NCI-H1092 treated with DMSO at 0.1 percent for 48 hours (cell line): ENCODE measurements at regions not wholly inside any gene's neighbourhood (a gene's known extent, or its start where the extent isn't known, plus 50 kb on each side); places are given as distances from the start of the nearest gene placed in this dataset.

ENCODE experiments used
- DNase-seq: peaks from one replicate; lab custom pipeline; 2025; lab: John Stamatoyannopoulos, UW

DNA sequence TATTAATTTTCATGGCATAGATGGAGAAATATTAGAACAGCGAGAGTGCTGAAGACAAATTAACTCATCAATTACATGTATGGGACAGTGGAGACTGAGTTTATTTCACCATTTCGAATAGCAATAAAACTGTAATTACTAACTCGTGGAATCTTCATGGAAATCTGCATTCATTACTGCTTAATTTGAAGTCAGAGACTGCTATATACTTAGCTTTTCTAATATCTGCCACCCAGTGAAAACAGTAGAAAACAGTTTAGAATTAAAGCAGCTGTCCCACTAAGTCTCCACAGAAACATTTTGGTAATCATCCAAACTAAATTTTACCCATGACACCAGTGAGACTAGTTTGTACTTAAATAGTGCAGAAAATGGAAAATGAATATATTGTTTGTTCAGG, 56.8 kb downstream of the IZUMO3 start:
- DNase-seq: no peak

GRCh38 chr9:24487946-24488345, 57.8 kb downstream of the IZUMO3 start:
- DNase-seq: no peak

GRCh38 chr9:24487250-24487861, 58.3 kb downstream of the IZUMO3 start:
- no peak for DNase-seq

DNA sequence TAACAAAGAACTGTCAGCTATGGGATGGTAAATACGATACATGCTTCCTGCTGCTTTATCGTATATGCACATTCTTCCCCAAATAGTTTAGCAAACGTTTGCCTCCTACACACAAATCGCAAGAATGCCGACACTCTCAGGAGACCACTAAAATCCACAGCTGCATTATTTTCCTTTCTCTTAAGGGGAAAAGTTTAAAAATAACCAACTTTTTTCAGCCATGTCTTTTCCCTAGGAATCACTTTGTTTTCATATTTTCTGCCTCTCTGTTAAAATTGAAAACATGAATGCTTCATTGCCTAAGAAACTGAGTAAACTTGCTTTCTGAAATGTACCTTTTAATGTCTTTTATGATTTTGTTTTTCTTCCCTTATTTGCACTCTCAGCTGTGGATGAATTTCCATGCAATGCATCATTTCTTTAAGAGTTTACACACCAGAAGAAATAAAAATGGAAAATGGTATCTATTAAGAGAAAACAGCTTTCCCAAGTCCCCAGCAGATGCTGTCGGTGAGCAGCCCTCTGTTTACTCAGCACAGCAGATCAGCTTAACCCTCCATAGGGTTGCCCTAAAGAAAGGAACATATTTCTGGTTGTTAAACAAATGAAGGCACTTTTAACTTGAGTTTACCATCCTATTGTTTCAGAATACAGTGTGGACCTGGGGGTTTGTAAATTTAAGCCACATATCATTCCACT, 66.2 kb downstream of the IZUMO3 start:
- no peak for DNase-seq

DNA sequence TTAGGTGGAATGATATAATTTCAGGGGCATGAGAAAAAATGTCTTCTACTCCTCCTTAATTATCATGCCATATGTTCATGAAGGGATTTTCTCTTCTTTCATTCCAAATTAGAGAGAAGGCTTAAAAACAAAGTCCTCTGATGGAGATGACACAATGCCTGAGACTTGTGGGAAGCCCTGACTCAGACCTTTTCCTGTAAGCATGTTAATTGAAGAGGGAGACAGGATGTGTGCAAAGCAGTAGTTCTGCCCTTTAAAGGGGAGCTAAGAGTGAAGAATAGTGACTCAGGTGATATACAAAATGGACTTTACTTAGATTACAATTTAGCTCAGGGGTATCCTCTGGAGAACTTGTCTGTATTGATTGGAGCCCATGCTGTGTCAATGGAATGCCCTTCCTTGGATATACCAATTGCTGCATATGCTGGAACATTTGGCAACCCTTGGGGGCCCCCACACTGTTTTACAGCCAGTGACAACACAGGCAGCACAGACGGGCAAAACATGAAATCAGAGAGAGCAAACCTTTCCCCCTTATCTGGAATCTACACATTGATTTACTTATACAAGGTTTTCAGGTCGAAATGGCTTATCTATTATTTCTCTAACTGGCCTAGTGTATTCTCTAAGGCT, 81.3 kb downstream of the IZUMO3 start:
- no peak for DNase-seq

GRCh38 chr9:24462951-24463350, 82.7 kb downstream of the IZUMO3 start:
- DNase-seq: no peak

- no peak for DNase-seq
Measured at GRCh38 chr9:24460781-24461180, 84.9 kb downstream of the IZUMO3 start.

DNA sequence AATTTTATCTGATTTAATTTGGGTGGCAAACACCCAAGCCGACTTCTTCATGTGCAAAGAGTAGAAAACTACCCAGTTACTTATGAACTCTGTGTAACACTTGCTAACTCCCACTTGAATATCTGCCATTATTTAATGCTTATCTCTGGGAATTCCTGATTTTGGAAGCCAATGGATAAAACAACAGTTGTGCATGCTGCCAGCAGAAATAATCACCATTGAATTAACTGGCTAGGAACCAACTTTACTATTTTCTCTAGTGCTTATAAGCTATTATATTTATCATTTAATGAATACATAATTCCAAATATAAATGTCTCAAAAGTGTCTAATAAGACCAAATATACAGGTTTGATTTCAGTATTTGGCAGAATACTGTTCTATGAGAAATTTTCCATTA, 85.7 kb downstream of the IZUMO3 start:
- no peak for DNase-seq

GRCh38 chr9:24451346-24451745, 94.4 kb downstream of the IZUMO3 start:
- peak; percentile 43 for DNase-seq

DNA sequence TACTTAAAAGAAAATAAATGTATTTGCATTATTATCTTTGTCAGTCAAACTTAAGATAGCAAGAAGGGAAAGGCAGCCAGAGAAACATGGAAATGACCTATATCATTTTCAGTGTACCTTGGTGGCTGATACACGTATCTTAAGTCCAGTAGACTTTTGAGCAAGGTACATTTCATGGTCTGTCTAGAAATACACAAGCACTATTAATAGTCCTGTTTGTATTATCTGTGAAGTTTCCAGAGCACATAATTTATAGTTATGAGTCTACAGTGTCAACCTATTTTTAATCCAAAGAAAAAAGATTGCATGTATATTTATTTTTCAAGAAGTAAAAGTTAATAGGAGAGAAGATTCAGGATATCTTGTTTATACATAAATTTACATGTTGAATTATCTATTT, 95.7 kb downstream of the IZUMO3 start:
- DNase-seq: no peak

DNA sequence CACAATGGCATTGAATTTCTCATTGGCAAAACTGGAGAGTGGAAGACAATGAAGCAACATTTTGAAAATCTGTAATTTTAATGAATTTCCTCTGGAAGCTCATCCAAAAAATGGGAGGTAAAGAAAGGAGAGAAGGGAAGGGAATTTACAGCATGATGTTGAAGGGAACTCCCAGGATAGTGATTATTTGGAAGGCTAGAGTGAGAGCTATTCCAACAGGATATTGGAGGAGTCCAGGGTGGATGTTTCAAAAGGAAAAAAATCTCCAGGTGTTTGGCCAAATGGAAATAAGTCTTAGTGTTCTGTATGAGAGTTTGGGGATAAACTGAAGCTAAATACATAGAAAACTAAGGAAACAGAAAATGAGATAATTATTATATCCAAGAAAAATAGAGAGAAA, 106.2 kb downstream of the IZUMO3 start:
- DNase-seq: no peak

DNA sequence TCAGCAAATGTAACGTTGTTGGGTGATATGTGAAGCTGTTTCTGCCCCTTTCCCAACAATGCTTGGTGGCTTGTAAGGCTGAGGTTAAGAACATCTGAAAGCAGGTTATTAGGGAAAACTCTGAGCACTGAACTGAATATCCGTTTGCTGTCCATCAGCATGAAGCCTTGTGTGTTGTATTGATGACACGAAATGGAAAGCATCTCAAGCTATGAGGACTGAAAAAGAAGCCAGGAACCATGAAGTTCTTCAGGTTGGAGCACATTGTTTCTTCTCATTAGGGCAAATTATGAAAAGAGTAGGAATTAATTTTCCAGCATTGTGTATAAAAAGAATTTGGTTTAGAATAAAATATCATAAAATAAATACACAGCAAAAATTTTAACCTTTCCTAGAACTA, 106.8 kb downstream of the IZUMO3 start:
- no peak for DNase-seq

DNA sequence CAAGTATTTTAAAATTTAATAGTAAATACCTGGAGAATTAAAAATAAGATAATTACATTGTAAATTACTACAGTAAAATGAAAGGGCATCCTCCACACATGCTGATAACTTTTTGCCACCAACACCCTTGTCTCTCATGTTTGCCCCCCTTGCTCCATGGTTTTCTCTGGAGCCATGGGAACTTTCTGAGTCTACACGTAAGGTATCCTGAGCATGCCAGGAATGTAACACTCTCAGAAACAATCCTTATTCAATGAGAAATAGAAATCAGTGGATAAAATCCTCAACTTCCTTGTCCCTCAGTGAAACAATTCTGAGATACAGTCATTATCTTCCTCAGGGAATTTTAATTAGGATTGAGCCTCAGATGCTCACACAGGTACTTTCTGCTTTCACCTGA, 108.9 kb downstream of the IZUMO3 start:
- DNase-seq: no peak

DNA sequence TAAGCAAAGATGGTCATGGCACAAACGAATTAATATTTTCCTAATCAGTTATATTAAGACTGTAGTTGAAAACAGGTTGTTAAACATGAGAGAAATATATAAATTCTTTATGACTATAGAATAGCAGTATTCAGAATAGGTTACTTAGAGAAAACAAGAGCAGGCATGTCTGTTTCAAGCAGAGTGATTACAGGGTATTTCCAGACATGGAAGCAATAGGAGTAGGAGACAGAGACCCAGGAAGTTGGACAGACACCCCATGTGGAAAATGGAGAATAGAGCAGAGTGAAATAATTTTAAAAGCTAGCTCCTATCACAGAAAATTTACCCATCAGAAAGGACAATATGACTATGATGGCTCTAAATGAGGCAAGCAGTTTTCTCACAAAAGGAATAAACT, 111.5 kb downstream of the IZUMO3 start:
- no peak for DNase-seq

GRCh38 chr9:24416136-24416535, 129.6 kb downstream of the IZUMO3 start:
- no peak for DNase-seq

DNA sequence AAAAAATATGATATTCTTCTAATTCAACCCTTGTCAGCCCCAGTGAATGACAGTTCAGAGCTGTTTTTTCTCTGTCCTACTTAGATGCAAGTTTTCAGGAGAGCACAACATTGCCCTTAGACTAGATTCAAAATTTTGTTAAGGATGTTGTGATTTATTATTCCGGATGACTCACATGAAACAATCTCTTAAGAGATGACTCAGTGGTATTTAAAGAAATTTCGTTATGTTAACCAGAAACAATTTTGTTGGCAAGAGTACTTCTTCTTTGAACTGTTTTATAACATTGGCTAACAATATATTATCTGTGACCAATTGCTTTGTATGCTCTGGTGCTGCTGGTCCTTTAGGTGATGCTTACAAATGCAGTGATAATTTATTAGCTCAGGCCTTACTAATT, 132.0 kb downstream of the IZUMO3 start:
- no peak for DNase-seq

GRCh38 chr9:24398466-24398865, 147.2 kb downstream of the IZUMO3 start:
- no peak for DNase-seq

DNA sequence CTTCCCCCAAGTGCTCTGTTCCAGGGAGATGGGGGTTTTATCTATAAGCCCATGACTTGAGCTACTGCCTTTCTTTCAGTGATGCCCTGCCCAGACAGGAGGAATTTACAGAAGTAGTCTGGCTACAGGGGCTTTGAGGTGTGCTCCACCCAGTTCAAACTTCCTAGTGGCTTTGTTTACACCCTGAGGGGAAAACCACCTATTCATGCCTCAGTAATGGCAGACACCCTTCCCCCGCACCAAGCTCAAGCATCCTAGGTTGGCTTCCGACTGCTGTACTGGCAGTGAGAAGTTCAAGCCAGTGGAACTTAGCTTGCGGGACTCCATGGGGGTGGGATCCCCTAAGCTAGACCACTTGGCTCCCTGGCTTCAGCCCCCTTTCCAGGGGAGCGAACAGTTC, 154.6 kb downstream of the IZUMO3 start:
- no peak for DNase-seq

GRCh38 chr9:24385077-24385476, 160.6 kb downstream of the IZUMO3 start:
- no peak for DNase-seq

GRCh38 chr9:24382566-24382965, 163.1 kb downstream of the IZUMO3 start:
- DNase-seq: no peak

- DNase-seq: no peak
Measured at GRCh38 chr9:24381205-24381604, 164.5 kb downstream of the IZUMO3 start.

DNA sequence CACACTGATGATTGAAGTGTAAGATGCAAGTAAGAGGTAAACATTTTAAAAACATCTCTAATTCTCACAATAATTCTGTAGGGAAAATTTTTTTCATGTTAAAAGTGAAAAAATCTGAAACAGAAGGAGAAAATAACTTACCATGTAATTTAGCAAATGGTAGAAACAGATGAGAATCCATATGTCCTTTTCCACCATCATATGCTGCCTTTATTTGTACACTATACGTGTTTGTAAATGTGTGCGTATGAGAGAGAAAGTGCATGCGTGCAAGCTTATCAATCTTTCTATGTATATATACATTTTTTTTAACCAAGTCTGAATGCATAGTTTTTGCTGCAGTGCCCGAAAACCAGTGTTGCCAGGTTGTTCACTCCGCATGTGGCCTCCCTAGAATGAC, 186.7 kb downstream of the IZUMO3 start:
- no peak for DNase-seq

DNA sequence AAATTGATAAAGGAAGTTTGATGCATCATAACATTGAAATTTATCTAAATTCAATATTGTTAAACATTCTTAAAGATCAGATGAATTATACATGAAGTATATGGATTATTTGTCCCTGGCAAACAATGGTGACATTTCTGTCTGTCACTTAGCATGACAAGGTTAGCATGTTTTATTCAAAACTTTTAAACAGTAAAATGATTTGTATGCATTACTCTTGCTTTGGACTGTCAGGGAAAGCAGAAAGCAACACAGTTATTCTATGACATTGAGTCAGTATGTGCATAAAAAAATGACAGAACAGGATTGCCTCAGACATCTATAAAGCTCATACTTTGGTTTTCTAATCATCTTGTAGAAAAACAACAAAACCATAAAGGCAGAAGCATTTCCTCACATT, 193.7 kb downstream of the IZUMO3 start:
- DNase-seq: no peak

- DNase-seq: no peak
Measured at GRCh38 chr9:24351258-24351657, 194.4 kb downstream of the IZUMO3 start.
